Brain microvascular endothelial cell (primary cell): ENCODE measurements at regions not wholly inside any gene's neighbourhood (a gene's known extent, or its start where the extent isn't known, plus 50 kb on each side); places are given as distances from the start of the nearest gene placed in this dataset.

Experiments used
- DNase-seq: peaks from one replicate; pipeline ENCODE4 v3.0.0-alpha.2; 2020
- H3K27ac ChIP-seq: fragments of 250-450 bp; sonication (Bioruptor Pico); 2 replicates; pipeline ENCODE4 v1.5.1; 2020; ENCODE audit warnings: mild to moderate bottlenecking, moderate library complexity
- H3K27me3 ChIP-seq: fragments of 250-450 bp; sonication (Bioruptor Pico); replicated peaks from 2 replicates; pipeline ENCODE4 v1.5.1; 2020; ENCODE audit warnings: mild to moderate bottlenecking
- H3K36me3 ChIP-seq: fragments of 250-450 bp; sonication (Bioruptor Pico); replicated peaks from 2 replicates; pipeline ENCODE4 v1.5.1; 2020; ENCODE audit warnings: mild to moderate bottlenecking
- H3K4me3 ChIP-seq: 2 replicates; pipeline ENCODE4 v1.5.1; 2011; ENCODE audit warnings: low read depth, mild to moderate bottlenecking, control low read depth, low read length, moderate library complexity
- in situ Hi-C: cut with HindIII; loops from 2 replicates; pipeline ENCODE4 v1.10.0; 2017; ENCODE audit warnings: low sequenced_read_pairs, low pct_ligation_motif_present
- TF ChIP-seq, protein P1 (sequence below): IDR thresholded peaks from 2 replicates; pipeline ENCODE4 v1.5.1; 2011; ENCODE audit warnings: low read depth, mild to moderate bottlenecking, moderate library complexity, low read length, control low read depth, inconsistent platforms; ENCODE audit errors: missing control alignments

- H3K27me3 ChIP-seq: no peaks in the 10 kb centered on the region
- H3K4me3 ChIP-seq: no peak overlapping the region
- no peaks in the 10 kb centered on the region for H3K36me3 ChIP-seq
- H3K27ac ChIP-seq: no peak overlapping the region
- TF ChIP-seq, protein P1, sequence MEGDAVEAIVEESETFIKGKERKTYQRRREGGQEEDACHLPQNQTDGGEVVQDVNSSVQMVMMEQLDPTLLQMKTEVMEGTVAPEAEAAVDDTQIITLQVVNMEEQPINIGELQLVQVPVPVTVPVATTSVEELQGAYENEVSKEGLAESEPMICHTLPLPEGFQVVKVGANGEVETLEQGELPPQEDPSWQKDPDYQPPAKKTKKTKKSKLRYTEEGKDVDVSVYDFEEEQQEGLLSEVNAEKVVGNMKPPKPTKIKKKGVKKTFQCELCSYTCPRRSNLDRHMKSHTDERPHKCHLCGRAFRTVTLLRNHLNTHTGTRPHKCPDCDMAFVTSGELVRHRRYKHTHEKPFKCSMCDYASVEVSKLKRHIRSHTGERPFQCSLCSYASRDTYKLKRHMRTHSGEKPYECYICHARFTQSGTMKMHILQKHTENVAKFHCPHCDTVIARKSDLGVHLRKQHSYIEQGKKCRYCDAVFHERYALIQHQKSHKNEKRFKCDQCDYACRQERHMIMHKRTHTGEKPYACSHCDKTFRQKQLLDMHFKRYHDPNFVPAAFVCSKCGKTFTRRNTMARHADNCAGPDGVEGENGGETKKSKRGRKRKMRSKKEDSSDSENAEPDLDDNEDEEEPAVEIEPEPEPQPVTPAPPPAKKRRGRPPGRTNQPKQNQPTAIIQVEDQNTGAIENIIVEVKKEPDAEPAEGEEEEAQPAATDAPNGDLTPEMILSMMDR: no peak
- no peak for DNase-seq
- in situ Hi-C loops: no loop called here
Measured at GRCh38 chr6:139480356-139481165, 106.1 kb upstream of the CITED2 start.

DNA sequence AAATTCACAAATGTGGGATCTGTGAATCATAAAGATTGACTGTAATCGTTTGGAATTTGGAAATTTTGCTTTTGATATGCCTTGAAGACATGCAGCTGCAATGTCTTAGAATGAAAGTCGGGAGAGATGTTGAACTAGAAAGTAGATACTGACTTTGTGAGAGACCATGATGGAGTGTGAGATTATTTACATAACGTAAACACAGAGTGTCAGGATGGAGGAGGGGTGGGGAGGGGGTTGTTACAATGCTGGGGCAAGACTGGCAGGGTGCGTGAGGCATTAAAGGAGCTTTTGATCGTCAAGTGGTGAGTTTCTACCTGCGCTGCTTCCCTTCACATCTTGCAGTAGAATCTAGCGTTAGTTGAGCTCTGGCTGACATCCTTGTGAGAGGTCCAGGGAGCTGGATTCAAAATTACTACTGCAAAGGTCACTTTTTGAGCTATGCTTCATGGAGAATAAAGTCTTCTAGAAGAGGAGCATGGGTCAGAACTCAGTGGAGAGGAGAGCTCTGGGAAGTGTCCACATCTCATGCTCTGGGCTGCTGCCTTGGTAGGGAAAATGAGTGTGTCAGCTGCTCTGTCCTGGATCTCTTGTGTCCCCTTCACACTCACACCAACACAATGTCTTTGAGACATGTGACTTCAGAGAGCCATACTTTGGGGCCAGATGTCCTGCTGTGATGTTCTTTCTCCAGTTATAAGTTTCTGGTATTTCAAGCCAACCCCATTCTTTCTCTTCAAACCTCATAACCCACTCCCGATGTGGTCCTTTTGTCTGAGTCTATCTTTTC is 105.2 kb upstream of the CITED2 start:
- Histone ChIP-seq H3K27ac (no peak overlapping the region), H3K27me3 (no peaks in the 10 kb centered on the region), H3K4me3 (no peak overlapping the region), H3K36me3 (no peaks in the 10 kb centered on the region)
- TF ChIP-seq, protein P1: no peak
- in situ Hi-C loops: no loop called here
- DNase-seq: no peak

DNA sequence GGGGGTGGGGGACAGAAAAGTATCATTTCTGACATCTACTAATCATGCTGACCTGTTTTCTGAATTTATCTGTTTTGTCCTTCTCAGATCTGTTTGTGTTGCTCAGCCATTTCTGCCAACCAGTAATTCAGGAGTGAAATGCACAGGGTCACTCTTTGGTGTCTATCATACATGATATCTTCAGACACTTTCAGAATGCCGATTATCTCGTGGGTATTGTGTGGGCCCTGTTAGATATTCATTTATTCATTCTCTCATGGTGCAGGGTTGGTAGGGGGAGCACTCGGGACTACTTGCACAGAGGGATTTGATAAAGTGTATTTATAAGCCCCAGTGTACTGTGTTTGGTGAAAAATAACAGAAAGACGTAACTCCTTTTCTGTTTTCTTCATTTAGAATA is 101.2 kb upstream of the CITED2 start:
- in situ Hi-C loops: no loop called here
- TF ChIP-seq, protein P1: no peak
- DNase-seq: no peak

GRCh38 chr6:139475241-139475640 is 100.8 kb upstream of the CITED2 start:
- H3K27me3 ChIP-seq: no peaks in the 10 kb centered on the region
- H3K36me3 ChIP-seq: no peaks in the 10 kb centered on the region
- no peak overlapping the region for H3K27ac ChIP-seq
- TF ChIP-seq, protein P1: no peak
- DNase-seq: no peak
- in situ Hi-C loops: no loop called here
- H3K4me3 ChIP-seq: no peak overlapping the region

More for the DNA sequence above, 101.2 kb upstream of the CITED2 start:
- no peaks in the 10 kb centered on the region for H3K27me3 ChIP-seq
- no peaks in the 10 kb centered on the region for H3K36me3 ChIP-seq
- H3K4me3 ChIP-seq: no peak overlapping the region
- no peak overlapping the region for H3K27ac ChIP-seq

- TF ChIP-seq, protein P1: no peak
- no peak for DNase-seq
Measured at GRCh38 chr6:139474145-139475108, 100.0 kb upstream of the CITED2 start.

More at GRCh38 chr6:139474145-139475108, 100.0 kb upstream of the CITED2 start:
- H3K36me3 ChIP-seq: no peaks in the 10 kb centered on the region
- no peak overlapping the region for H3K27ac ChIP-seq
- H3K4me3 ChIP-seq: no peak overlapping the region
- in situ Hi-C loops: no loop called here
- H3K27me3 ChIP-seq: no peaks in the 10 kb centered on the region
